Astrocyte (in vitro differentiated cells and primary cell): ENCODE measurements at regions not wholly inside any gene's neighbourhood (a gene's known extent, or its start where the extent isn't known, plus 50 kb on each side); places are given as distances from the start of the nearest gene placed in this dataset.

Experiments
- CTCF ChIP-seq: IDR thresholded peaks from 2 replicates; pipeline ENCODE4 v1.5.1; 2011; ENCODE audit warnings: low read depth, mild to moderate bottlenecking, inconsistent platforms, low read length, moderate library complexity; ENCODE audit not compliant: insufficient read depth
- EZH2 ChIP-seq: IDR thresholded peaks from 2 replicates; pipeline ENCODE4 v1.6.1; 2012; ENCODE audit warnings: mild to moderate bottlenecking, low read length, inconsistent platforms; ENCODE audit not compliant: insufficient read depth

GRCh38 chr2:216756435-216756834, 61.1 kb upstream of the IGFBP5 start:
- no peak for TF ChIP-seq CTCF
- TF ChIP-seq EZH2 = no peak
